Loucy (cell line): ENCODE measurements at regions not wholly inside any gene's neighbourhood (a gene's known extent, or its start where the extent isn't known, plus 50 kb on each side); places are given as distances from the start of the nearest gene placed in this dataset.

Source experiments
- EZH2phosphoT487 ChIP-seq: fragments of 200-600 bp; IDR thresholded peaks from 2 replicates; pipeline ENCODE4 v1.6.1; 2018; ENCODE audit warnings: antibody characterized with exemption, mild to moderate bottlenecking, moderate library complexity, borderline replicate concordance
- TF ChIP-seq, protein P1 (sequence below): fragments of 200-600 bp; sonication (generic); conservative IDR thresholded peaks from 2 replicates; pipeline ENCODE4 v1.5.1; 2014; ENCODE audit warnings: mild to moderate bottlenecking, antibody characterized with exemption, low read length

DNA sequence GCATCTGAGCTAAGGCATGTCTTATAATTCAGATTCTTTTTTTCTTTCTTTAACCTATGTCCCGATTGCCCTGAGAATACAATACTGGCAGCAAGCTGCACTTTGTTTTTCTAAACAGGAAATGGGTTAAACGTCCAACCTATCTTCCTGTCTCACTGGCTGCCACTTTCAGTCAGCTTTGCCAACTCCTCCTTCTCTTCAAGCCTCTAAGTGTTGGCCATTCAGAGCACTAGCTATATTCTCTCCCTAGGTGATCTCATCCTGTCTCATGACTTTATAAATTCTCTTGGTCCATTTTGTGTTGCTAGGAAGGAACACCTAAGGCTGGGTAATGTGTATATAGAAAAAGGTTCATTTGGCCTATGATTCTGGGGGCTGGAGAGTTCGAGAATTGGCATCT is 109.5 kb upstream of the TSC22D1 start:
- TF ChIP-seq, protein P1, sequence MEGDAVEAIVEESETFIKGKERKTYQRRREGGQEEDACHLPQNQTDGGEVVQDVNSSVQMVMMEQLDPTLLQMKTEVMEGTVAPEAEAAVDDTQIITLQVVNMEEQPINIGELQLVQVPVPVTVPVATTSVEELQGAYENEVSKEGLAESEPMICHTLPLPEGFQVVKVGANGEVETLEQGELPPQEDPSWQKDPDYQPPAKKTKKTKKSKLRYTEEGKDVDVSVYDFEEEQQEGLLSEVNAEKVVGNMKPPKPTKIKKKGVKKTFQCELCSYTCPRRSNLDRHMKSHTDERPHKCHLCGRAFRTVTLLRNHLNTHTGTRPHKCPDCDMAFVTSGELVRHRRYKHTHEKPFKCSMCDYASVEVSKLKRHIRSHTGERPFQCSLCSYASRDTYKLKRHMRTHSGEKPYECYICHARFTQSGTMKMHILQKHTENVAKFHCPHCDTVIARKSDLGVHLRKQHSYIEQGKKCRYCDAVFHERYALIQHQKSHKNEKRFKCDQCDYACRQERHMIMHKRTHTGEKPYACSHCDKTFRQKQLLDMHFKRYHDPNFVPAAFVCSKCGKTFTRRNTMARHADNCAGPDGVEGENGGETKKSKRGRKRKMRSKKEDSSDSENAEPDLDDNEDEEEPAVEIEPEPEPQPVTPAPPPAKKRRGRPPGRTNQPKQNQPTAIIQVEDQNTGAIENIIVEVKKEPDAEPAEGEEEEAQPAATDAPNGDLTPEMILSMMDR: no peak
- no peak for TF ChIP-seq EZH2phosphoT487
